Activated CD4-positive, CD25-positive, alpha-beta regulatory T cell treated with anti-CD3 and anti-CD28 coated beads, Interleukin-2, amount 50 U/mL, for 24 hours (primary cell): ENCODE measurements at regions not wholly inside any gene's neighbourhood (a gene's known extent, or its start where the extent isn't known, plus 50 kb on each side); places are given as distances from the start of the nearest gene placed in this dataset.
A peak's percentile ranks its signal among the peaks of the same experiment; 100 is the strongest.
"Not testable (repeated sequence)": the region's sequence is repeated elsewhere in the genome, so short reads cannot be mapped to it uniquely, and the experiment has no call there.

Experiments
- ATAC-seq, 2 donors: fragments of 150-1000 bp; cut with Tn5 transposase; one replicate each; pipeline ENCODE4 v1.10.0; 2021; ENCODE audit warnings: mild to moderate bottlenecking in 1 of 2, moderate library complexity in 1 of 2

DNA sequence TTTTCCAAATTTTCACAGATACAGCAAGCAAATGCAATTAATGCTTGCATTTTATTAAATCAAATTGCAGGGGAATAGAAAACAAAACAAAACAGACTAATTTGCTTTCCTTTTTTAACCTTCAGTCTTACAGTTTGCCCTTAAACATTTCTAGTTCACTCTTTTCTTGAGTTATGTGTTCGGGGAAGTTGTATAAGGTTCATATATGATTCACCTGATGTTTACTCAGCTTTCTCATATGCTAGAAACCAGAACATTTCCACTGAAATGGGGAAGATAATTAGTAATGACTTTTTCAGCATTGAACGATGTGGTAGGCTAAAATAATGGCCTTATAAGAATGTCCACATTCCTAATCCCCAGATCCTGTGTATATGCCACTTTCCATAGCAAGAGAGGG lies 176.2 kb upstream of the NBPF9 start:
- ATAC-seq, result peak in 1 of 2 donors; percentile 48

DNA sequence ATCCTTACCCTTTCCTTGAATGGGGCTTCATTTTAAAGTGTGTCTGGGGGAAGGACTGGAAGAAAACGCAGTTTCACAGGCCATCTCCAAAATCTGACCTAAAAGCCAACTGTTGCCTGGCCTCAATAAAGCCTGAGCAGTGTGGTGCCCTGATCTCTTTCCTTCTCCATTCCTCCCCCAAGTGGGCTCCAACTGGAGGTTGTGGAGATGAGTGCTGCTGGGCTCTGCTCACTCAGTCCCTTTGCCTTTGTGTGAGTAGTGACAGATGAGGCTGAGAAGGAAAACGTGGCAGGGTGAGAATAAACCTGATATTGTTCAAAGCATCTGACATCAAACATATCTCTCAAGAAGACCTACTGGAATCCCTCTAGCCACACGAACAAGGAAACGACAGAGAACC lies 181.4 kb upstream of the NBPF9 start:
- not testable (repeated sequence) for ATAC-seq

DNA sequence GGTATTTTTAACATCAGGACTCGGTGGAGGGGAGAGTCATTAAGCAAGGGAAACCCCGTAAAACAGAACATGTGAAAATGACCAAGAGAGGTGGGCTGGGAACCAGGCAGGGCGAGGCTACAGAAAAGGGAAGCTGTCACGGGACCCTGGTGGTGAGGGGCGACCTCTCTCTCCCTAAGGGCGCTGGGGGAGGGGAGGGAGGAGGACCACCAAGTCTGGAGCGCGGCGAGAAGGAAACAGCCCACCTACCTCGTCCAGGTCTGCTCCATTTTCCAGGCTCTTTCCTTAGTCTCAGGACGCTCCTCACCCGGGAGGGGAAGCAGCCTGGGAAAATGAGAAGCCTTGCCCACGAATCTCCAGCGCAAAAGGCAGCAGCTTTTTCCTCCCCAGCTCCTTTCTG lies 181.9 kb upstream of the NBPF9 start:
- not testable (repeated sequence) for ATAC-seq

DNA sequence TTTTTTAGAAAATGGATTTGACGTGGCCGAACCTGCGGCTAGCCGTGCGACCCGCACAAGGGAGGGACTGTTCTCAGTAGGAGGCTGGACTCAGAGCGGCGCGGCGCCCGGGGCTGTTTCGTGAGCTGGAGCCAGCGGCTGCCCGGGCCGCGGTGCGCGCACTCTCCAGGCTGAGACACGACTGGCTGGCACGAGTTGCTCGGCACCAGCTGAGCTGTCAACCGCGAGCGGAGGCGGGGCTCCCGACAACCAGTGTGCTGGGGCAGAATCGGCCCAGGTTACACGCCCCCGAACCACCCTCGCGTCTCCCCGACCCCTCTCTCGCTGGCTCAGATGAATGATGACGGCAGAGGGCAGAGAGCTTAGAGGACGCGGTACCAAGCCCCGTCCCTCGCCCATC lies 182.3 kb upstream of the NBPF9 start:
- peak; percentile 88 to 89 for ATAC-seq

DNA sequence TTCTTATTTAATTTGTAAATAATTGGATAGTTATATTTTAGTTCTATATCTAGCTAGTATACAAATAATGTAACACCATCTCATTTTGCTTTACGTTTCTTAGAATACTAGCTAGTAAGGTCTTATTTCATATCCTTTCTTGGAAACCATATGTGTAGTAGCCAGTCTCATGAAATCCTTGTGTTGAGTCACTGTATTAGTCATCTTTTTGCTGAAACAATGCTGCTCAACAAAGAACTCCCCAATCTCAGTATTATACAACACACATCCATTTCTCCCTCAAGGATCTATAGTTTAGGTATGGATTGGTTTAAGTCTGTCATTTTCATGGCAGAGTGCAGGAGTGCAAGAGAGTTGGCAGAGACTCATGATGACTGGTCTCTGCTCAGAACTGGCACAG lies 185.2 kb upstream of the NBPF9 start:
- ATAC-seq, result peak; percentile 58 to 64

DNA sequence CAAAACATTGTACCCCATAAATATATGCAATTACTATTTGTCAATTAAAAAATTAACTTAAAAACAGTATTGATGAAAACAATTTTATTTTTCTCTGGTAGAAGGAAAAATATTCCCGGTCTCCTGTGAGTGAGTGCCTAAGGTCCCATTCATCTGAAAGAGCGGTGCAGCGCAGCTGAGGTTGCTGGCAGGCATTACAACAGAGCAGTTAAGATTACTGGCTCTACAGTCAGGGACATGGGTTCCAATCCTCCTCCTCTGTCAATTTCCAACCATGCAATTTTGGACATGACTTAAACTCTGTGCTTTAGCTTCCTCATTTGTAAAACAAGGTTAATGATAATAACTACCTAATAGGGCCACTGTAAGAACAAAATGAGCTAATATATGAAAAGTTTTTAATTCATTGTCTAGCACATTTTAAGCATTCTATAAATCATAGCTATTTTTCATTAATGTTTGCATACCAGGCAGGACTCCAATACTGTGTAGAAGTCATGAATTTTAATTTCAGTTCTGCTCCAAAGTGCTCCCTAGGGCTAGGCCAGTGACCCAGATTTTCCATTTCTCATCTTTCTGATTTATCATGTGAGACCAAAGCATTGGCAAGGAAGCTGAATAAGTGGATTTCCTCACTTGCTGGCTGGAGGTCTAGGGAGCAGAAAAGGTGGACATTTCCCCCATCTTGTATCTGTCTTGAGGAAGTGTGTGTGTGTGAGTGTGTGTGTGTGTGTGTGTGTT lies 174.2 kb upstream of the NBPF19 start:
- not testable (repeated sequence) for ATAC-seq

DNA sequence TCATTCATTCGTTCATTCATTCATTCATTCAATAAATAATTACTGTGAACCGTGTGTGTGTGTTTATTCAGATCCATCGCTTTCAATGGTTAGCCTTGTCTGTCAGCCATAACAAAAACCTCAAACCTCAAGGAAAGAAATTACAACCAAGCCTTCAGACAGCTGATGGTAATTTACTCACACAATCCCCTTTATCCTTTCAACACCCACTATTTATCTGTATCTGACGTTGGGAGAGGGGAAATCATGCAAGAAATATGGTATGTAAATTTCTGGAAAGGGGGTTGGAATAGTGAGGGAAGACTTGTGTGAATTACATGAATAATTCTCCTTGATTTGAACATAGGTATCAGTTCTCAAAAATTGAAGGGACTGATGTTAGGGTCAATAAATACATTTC lies 173.6 kb upstream of the NBPF19 start:
- not testable (repeated sequence) for ATAC-seq

DNA sequence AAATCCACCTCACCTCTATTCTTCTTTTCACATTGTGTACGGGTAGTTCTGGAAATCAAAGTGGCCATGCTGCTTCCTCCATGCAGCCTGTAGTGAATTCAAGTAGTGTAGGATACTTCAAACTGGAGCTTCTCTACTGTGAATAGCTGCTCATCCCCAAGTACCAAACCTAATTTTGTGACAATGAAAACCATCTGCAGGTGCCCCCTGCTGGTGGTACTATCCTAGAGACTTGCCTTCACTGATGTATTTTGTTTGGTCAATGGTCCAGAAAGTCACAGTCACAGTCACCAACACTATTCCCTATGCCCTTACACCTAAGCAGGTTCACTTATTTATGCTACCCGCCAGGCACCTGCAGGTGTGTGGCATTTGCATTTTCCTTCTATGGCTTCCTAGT lies 170.0 kb upstream of the NBPF19 start:
- peak in 1 of 2 donors; percentile 55 for ATAC-seq

DNA sequence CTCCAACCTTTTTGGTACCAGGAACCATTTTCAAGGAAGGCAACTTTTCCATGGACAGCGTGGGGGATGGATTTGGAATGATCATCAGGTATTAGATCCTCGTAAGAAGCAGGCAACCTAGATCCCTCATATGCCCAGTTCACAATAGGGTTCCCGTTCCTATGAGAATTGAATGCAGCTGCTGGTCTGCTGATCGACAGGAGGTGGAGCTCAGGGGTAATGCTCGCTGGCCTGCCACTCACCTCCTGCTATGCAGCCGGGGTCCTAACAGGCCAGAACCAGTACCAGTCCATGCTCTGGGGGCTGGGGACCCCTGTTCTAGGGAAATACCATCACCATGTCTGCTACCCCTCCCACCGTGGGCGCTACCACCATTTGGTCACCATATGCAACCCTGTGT lies 167.2 kb upstream of the NBPF19 start:
- not testable (repeated sequence) for ATAC-seq

DNA sequence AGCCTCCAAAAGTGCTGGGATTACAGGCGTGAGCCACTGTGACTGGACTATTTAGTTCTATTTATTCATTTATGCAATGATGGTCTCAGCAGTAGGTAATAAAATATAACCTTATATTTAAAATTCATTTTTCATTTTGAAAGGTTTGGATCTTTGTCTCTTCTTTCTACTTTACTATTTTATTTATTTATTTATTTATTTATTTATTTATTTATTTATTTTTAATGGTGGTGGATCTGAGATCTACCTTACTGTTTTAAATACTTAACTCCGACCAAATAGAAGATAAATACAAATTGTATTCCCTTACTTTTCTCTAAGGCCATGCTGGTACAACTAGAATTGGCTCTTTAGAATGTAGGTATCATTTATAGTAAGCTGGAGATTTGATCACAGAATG lies 159.9 kb upstream of the NBPF19 start:
- not testable (repeated sequence) for ATAC-seq

DNA sequence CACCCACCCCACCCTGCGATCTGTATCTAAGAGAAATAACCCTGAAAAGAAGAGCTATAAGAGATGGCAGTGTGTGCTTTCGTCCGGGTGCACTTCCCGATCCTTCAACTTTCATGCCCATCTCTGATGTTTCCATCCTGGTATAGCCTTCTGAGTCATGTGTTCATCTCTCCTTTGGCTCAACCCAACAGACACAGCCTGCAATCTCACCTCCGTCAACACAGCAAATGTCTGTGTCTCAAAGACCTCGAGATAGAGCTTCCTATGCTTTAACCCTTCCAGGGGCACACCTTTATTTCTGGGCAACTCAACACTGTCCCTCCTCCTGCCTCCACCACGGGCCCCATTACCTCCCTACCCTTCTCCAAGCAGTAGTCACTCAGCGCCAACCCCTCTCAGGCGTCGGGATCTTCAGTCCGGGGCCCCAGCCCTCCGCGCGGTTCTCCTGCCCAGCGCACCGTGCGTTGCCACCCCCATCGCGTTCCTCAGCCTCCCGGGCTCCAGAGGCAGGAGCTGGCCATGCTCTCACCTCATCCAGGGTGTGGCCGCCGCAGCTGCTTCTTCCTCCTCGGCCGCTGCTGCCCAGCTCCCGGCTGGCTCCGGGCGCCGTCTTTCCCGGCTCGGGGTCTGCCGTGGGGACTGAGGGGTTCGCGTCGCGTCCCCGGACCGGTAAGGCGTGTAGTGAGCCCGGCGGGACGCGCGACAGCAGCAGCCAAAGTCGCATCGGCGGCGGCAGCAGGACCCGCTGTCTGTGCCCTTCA lies 153.7 kb upstream of the NBPF19 start:
- ATAC-seq, result peak in 1 of 2 donors; percentile 41

DNA sequence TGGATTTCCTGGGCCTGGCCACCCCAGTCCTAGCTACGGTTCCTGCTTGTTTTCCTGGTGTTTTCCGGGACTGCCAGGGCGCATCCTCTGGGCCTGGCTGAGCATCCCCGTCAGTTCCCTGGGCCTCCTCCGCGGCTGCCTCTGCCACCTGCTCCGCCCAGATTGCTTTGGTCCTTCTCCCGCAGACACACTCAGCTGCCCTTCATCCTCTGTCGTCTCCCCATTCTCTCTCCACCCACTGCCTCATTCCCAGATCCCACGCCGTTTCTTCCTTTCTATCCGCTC lies 153.2 kb upstream of the NBPF19 start:
- not testable (repeated sequence) for ATAC-seq

DNA sequence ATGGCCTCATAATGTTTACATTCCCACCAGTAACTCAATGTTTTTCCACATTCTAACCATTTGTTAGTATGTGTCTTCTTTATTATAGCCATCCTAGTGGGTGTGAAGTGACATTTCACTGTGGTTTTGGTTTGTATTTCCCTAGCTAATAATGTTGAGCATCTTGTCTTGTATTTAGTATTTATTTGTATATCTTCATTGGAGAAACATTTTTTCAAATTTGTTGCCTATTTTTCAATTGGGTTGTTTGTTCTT lies 144.8 kb upstream of the NBPF19 start:
- ATAC-seq, result not testable (repeated sequence)

DNA sequence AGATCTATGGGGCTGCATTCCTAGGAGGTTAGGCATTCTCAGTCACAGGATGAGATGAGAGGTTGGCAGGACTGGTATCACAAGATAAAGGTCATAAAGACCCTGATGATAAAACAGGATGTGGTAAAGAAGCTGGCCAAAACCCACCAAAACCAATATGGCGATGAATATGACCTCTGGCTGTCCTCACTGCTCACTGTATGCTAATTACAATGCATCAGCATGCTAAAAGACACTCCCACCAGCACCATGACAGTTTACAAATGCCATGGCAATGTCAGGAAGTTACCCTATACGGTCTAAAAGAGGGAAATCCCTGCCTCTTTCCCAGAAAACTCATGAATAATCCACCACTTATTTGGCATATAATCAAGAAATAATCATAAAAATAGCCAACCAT lies 138.8 kb upstream of the NBPF19 start:
- ATAC-seq, result not testable (repeated sequence)

DNA sequence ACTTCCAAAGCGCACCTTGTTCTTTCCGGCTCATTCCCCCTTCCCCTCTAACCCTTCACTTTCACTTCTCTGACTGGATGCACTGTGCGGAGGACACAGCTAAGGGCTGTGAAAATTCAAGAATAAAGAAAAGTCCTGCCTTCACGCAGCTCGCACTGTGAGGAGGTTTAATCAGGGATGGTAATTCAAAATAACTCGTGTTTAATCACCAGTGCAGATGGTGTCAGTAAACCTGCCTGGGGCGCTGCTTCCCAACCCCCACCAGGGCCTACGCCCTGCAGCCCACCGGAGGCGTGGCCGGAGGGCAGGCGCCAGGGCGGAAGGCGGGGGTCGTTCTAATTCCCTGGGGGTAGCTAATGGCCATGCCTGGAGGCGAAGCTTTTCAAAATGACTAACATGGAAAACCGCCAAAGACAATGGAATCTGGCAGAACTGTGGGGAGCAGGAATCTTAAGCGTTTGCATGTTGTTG lies 136.6 kb upstream of the NBPF19 start:
- ATAC-seq, result not testable (repeated sequence)

DNA sequence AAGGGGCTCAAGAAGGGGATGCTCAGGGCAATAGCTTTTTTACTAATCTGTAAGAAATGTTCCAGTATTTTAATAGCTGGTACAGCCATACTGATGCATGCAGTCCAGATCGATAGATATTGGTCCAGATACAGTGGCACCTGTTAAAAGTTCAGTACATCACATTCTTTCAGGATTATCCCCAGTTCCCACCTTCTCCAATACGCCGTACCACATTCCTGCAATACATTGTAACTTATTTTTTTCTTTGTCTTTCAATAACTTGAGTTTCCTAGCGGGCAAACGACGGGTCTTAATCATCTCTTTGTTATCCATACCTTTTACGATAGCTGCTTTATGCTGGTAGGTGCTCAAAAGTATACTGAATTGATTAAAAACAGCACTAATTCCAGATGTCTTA lies 136.1 kb upstream of the NBPF19 start:
- not testable (repeated sequence) for ATAC-seq

DNA sequence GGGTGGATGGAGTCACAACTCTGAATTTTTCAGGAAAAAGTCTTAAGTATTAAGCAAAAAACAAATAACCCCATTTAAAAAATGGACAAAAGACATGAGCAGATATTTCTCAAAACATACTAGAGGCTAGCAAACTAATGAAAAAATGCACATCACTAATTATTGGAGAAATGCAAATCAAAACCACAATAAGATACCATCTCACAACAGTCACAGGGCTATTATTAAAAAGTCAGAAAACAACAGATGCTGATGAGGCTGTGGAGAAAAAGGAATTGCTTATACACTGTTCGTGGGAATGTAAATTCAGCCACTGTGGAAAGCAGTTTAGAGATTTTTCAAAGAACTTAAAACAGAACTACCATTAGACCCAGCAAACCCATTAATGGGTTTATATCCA lies 125.4 kb upstream of the NBPF19 start:
- not testable (repeated sequence) for ATAC-seq

DNA sequence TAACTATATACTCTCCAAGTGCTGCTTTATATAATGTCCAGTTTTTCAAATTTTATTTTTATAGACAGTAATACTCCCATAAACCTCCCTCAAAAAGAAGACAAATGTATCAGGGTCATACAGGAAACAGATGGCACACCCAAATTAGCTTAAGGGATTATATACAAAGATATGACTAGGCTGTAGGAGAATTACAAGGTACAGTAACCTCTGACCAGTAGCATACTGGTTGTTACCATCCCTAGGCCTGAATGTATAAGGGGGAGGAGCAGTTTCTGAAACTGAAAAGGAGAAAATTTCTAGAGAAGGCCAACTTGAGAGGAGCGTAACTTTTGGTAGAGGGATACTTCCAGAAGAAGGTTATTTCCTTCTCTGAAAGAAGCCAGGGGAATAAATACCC lies 122.6 kb upstream of the NBPF19 start:
- not testable (repeated sequence) for ATAC-seq

DNA sequence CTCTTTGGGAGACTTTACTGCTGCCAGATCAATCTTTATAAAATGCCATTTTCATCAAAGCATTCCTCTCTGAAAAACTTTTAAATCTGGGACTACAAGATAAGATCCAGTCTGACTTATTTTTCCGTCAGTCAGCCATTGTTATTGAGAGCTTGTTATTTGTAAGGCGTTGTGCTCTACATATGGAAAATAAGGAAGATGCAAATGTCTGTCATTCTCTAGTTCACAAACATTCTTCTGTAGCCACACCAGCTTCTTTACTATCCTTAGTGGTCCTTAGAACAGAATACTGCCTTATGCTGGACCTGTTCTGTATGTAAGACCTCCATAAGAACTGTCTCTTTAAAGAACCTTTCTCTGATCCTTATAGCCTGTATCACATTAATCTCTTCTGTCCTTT lies 120.3 kb upstream of the NBPF19 start:
- not testable (repeated sequence) for ATAC-seq

DNA sequence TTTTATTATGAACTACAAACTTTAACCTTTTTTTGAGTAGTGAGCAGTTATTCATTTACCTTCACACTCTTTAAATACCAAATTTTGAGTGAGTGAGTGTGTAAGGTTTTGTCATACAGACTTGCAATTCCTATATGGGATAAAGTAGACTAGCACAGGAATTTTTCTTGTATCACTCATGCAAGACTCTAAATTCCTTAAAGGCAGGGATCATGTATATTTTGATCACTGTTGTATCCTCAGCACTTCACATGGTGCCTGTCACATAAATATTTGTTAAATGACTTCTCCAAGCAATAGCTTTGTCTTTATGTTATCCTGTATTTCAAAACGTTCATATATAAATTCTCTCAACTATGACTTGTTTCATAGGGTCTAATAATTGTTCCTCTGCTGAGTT lies 119.1 kb upstream of the NBPF19 start:
- ATAC-seq, result not testable (repeated sequence)

DNA sequence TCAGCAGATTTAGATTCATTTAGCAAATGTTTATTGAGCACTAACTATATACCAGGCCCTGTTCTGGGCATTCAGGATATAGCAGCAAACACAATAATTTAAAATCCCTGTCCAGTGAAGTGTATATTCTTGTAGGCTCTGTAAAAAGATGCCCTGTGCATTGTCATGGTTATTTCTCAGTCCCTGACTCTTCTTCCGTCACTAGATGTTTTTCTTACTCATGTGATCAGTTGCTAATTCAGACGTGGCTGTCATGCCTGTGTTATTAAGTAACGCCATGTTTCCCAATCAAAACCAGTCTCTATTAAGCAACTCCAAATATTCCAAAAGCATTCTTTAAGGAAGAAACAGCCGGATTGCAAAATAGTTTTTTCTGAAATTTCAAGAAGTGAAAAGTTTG lies 118.7 kb upstream of the NBPF19 start:
- not testable (repeated sequence) for ATAC-seq

DNA sequence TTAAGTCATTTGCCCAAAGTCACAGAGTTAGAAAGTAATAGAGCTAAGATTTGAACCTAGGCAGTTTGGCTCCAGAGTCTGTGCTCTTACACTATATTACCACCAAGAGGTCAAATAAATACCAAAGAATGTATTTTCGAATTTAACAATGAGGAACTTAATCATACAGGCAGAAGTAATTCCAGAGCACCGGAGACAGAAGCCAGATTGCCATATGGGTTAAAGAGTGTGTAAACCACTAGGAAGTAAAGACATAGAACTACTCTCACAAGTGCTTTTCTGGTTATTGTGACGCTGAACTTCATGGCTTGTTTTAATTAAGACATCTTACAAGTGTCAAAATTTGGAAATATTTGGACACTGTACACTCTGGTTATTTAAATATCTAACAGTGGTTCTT lies 114.5 kb upstream of the NBPF19 start:
- not testable (repeated sequence) for ATAC-seq

DNA sequence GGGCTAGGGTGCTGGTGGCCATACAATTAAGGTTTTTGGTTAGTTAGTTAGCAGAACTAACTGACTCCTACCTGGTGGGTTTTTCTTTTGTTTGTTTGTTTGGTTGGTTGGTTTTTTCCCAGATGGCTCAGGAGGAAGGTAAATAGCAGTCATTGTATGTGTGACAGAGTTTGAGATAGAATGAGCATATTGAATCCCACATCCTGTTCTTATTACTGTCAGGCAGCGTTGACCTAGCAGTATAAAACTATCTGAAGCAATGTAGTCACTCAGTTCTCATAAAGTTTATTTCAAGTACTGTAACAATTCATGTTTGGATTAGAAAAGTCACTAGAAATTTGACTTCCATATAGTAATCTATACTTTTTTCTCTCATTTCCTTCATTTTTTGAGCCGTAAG lies 113.5 kb upstream of the NBPF19 start:
- not testable (repeated sequence) for ATAC-seq

DNA sequence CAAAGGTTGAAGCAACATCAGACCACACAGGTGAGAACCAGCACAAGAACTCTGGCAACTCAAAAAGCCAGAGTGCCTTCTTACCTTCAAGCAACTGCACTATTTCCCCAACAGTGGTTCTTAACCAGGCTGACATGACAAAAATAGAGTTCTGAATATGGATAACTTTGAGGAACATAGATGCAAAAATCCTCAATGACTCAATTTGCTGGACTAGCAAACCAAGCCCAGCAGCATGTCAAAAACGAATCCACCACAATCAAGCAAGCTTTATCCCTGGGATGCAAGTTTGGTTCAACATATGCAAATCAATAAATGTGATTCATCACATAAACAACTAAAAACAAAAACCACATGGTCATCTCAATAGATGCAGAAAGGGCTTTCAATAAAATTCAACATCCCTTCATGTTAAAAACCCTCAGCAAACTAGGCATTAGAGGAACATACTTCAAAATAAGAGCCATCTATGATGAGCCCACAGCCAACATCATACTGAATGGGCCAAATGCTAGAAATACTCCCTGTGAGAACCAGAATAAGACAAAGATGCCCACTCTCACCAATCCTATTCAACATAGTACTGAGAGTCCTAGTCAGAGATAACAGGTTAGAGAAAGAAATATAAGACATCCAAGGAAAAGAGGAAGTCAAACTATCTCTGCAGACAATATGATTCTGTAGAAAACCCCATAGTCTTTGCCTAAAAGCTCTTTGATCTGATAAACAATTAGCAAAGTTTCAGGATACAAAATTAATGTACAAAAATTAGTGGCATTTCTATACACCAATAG lies 110.5 kb upstream of the NBPF19 start:
- not testable (repeated sequence) for ATAC-seq
